ENCODE measurements at regions not wholly inside any gene's neighbourhood (a gene's known extent, or its start where the extent isn't known, plus 50 kb on each side); places are given as distances from the start of the nearest gene placed in this dataset.

DNA sequence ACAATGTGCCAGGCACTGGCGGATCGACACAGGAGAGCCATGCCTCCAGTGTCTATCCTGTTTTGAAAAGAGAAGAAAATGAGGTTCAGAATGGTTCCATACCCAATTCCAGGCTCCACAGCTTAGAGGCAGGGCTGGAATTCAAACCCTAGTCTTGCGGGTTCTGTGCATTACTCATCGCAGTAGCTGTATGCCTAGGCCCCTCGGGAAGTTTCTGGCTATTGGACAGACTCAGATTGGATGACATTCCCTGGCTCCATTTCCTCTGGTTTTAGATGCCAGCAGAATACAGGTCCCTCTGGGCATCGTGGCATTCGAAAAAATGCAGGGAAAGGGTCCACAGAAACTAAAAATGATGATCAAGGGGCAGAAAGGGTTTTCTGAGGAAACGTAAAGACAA, 184.7 kb downstream of the COPRS start:
- no TSS peak for BruUV-seq (replicated peaks)
- no peaks in the 10 kb centered on the region for H3K9me2 ChIP-seq (ENCODE audit: insufficient read depth, low read length)

DNA sequence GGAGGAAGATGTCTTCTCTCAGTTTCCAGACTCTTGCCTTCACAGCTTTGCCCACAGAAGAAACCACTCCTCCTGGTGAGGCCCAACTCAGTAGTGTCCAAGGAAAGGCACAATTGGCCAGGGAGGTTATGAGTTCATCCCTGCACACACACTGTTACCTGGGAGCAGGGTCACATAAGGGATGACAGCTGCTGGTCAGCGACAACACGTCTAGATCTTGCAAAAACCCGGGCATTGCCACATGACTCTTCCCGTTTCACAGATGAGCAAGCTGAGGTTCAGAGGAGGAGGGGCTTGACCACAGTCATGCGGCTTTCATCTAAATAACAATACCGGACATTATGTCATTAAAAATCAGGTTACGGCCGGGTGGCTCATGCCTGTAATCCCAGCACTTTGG, 186.0 kb downstream of the COPRS start:
- no TSS peak for BruUV-seq (replicated peaks)
- no peak overlapping the region for H2AFZ ChIP-seq (ENCODE audit: low read length)
- CTCF ChIA-PET (ENCODE audit: unreplicated experiment) = no interaction called here

More for the DNA sequence above, 184.7 kb downstream of the COPRS start:
- H3K4me1 ChIP-seq (ENCODE audit: insufficient read depth, low read length, poor library complexity, severe bottlenecking) = no peaks in the 10 kb centered on the region
- no peak for DNase-seq (ENCODE audit: low spot score)
- POLR2A ChIA-PET = no interaction called here
- TF ChIP-seq, protein P1, sequence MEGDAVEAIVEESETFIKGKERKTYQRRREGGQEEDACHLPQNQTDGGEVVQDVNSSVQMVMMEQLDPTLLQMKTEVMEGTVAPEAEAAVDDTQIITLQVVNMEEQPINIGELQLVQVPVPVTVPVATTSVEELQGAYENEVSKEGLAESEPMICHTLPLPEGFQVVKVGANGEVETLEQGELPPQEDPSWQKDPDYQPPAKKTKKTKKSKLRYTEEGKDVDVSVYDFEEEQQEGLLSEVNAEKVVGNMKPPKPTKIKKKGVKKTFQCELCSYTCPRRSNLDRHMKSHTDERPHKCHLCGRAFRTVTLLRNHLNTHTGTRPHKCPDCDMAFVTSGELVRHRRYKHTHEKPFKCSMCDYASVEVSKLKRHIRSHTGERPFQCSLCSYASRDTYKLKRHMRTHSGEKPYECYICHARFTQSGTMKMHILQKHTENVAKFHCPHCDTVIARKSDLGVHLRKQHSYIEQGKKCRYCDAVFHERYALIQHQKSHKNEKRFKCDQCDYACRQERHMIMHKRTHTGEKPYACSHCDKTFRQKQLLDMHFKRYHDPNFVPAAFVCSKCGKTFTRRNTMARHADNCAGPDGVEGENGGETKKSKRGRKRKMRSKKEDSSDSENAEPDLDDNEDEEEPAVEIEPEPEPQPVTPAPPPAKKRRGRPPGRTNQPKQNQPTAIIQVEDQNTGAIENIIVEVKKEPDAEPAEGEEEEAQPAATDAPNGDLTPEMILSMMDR (conservative IDR thresholded peaks at IDR 0.05; ENCODE audit: low read length) = no peak
- TF ChIP-seq EZH2phosphoT487 (IDR thresholded peaks at IDR 0.05; ENCODE audit: borderline replicate concordance, low read depth, low read length) = no peak
- H2AFZ ChIP-seq (ENCODE audit: low read length) = no peak overlapping the region
- no peaks in the 10 kb centered on the region for H3K36me3 ChIP-seq (ENCODE audit: insufficient read depth, low read length)
- no peaks in the 10 kb centered on the region for H3K79me2 ChIP-seq (ENCODE audit: insufficient read depth, low read depth, low read length)
- no peak overlapping the region for H3K27ac ChIP-seq (ENCODE audit: low read depth, low read length, poor library complexity, severe bottlenecking)
- H3K9me3 ChIP-seq (ENCODE audit: low read length) = no peaks in the 10 kb centered on the region
- no peaks in the 10 kb centered on the region for H4K20me1 ChIP-seq (ENCODE audit: insufficient read depth, low read length)
- CTCF ChIA-PET (ENCODE audit: unreplicated experiment) = no interaction called here
- no peak overlapping the region for H3K4me2 ChIP-seq (ENCODE audit: low read length)
- intact Hi-C loops (cut with micrococcal nuclease; ENCODE audit: unreplicated experiment) = no loop called here
- H3K4me3 ChIP-seq (ENCODE audit: low read depth, low read length, poor library complexity, severe bottlenecking) = no peak overlapping the region

DNA sequence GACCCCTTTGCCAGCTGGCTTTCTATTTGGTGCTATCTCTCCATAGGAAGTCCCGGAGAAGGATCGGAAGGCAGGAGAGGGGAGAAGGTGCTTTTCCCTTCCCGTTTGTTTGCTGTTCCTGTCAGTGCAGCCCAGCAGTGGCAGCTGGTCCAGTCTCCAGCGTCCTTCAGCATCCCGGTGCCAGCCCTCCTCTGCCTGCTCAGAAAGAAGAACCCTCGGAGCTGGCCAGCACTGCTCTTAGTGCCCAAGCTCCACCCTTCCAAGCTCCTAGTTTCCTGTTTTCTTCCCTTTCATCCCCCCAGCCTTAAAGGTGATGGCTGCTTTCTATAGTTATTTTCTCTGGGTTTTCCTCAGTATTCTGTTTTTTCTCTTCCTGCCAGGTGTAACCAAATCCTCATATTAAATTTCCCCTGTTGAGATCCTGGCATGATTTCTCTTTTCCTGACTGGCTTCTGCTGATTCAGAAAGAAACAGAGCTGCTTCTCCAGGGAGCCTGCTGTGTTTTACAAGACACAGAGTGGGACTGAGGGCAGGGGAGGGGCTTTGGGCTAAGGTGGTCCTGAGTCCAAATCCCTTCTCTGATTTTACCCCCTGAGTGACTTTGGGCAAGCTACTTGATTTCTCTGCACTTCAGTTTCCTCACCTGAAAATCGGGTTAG, 186.8 kb downstream of the COPRS start:
- ChIA-PET POLR2A (no interaction called here), CTCF (ENCODE audit: unreplicated experiment) (no interaction called here)
- TF ChIP-seq, protein P1 (conservative IDR thresholded peaks at IDR 0.05; ENCODE audit: low read length) = no peak
- no peak for TF ChIP-seq EZH2phosphoT487 (IDR thresholded peaks at IDR 0.05; ENCODE audit: borderline replicate concordance, low read depth, low read length)
- no TSS peak for BruUV-seq (replicated peaks)
- H2AFZ ChIP-seq (ENCODE audit: low read length) = no peak overlapping the region
- intact Hi-C loops (cut with micrococcal nuclease; ENCODE audit: unreplicated experiment) = no loop called here
- H3K4me1 ChIP-seq (ENCODE audit: insufficient read depth, low read length, poor library complexity, severe bottlenecking) = no peaks in the 10 kb centered on the region
- no peak overlapping the region for H3K4me2 ChIP-seq (ENCODE audit: low read length)
- no peak overlapping the region for H3K4me3 ChIP-seq (ENCODE audit: low read depth, low read length, poor library complexity, severe bottlenecking)
- DNase-seq (ENCODE audit: low spot score) = no peak
- no peaks in the 10 kb centered on the region for H3K9me3 ChIP-seq (ENCODE audit: low read length)
- no peaks in the 10 kb centered on the region for H3K9me2 ChIP-seq (ENCODE audit: insufficient read depth, low read length)
- no peak overlapping the region for H3K27ac ChIP-seq (ENCODE audit: low read depth, low read length, poor library complexity, severe bottlenecking)
- H3K36me3 ChIP-seq (ENCODE audit: insufficient read depth, low read length) = no peaks in the 10 kb centered on the region
- H3K79me2 ChIP-seq (ENCODE audit: insufficient read depth, low read depth, low read length) = no peaks in the 10 kb centered on the region
- no peaks in the 10 kb centered on the region for H4K20me1 ChIP-seq (ENCODE audit: insufficient read depth, low read length)

More for the DNA sequence above, 186.0 kb downstream of the COPRS start:
- Histone ChIP-seq H3K79me2 (ENCODE audit: insufficient read depth, low read depth, low read length) (no peaks in the 10 kb centered on the region), H3K27ac (ENCODE audit: low read depth, low read length, poor library complexity, severe bottlenecking) (no peak overlapping the region), H3K4me3 (ENCODE audit: low read depth, low read length, poor library complexity, severe bottlenecking) (no peak overlapping the region), H3K4me1 (ENCODE audit: insufficient read depth, low read length, poor library complexity, severe bottlenecking) (no peaks in the 10 kb centered on the region), H4K20me1 (ENCODE audit: insufficient read depth, low read length) (no peaks in the 10 kb centered on the region), H3K36me3 (ENCODE audit: insufficient read depth, low read length) (no peaks in the 10 kb centered on the region), H3K9me3 (ENCODE audit: low read length) (no peaks in the 10 kb centered on the region), H3K4me2 (ENCODE audit: low read length) (no peak overlapping the region), H3K9me2 (ENCODE audit: insufficient read depth, low read length) (no peaks in the 10 kb centered on the region)
- TF ChIP-seq EZH2phosphoT487 (IDR thresholded peaks at IDR 0.05; ENCODE audit: borderline replicate concordance, low read depth, low read length) = no peak
- TF ChIP-seq, protein P1 (conservative IDR thresholded peaks at IDR 0.05; ENCODE audit: low read length) = no peak
- intact Hi-C loops (cut with micrococcal nuclease; ENCODE audit: unreplicated experiment) = no loop called here
- POLR2A ChIA-PET = no interaction called here
- no peak for DNase-seq (ENCODE audit: low spot score)
